Uterus (tissue), 3 donors: ENCODE measurements at regions not wholly inside any gene's neighbourhood (a gene's known extent, or its start where the extent isn't known, plus 50 kb on each side); places are given as distances from the start of the nearest gene placed in this dataset.

Experiments used
- DNase-seq, 2 donors: peaks; one replicate each; pipeline ENCODE4 v3.0.0-alpha.2; 2019 to 2020
- H3K27ac ChIP-seq, 2 donors: fragments of 200-600 bp; sonication (generic); 1 replicate in 1 of 2; 2 replicates in 1 of 2; pipeline ENCODE4 v1.5.1; 2016 to 2018
- H3K27me3 ChIP-seq, 2 donors: fragments of 200-600 bp; sonication (generic); one replicate each; pipeline ENCODE4 v1.5.1; 2018 to 2019; ENCODE audit warnings: control low read depth in 1 of 2
- H3K36me3 ChIP-seq, 2 donors: fragments of 200-600 bp; sonication (generic); one replicate each; pipeline ENCODE4 v1.5.1; 2019; ENCODE audit warnings: control low read depth in 1 of 2
- H3K4me1 ChIP-seq, 2 donors: fragments of 200-600 bp; sonication (generic); one replicate each; pipeline ENCODE4 v1.5.1; 2018 to 2019; ENCODE audit warnings: control low read depth in 1 of 2
- H3K4me3 ChIP-seq, 2 donors: fragments of 200-600 bp; sonication (generic); 1 replicate in 1 of 2; 2 replicates in 1 of 2; pipeline ENCODE4 v1.5.1; 2018 to 2019; ENCODE audit warnings: mild to moderate bottlenecking in 1 of 2
- H3K9me3 ChIP-seq, 2 donors: fragments of 200-600 bp; sonication (generic); one replicate each; pipeline ENCODE4 v1.5.1; 2019; ENCODE audit warnings: control low read depth in 1 of 2
- CTCF ChIP-seq, 4 experiments: fragments of 200-600 bp in 2 of 4; fragments of 450-650 bp in 2 of 4; sonication (generic) in 2 of 4; IDR thresholded peaks; one replicate each; pipeline ENCODE4 v1.5.1; 2016 to 2019; ENCODE audit warnings: antibody characterized with exemption in 4 of 4, mild to moderate bottlenecking in 2 of 4, moderate library complexity in 1 of 4
- POLR2A ChIP-seq, 2 donors: fragments of 450-650 bp; IDR thresholded peaks; one replicate each; pipeline ENCODE4 v1.6.1; 2016; ENCODE audit warnings: antibody characterized with exemption in 2 of 2, mild to moderate bottlenecking in 1 of 2, moderate library complexity in 1 of 2
- intact Hi-C: fragments of 100-400 bp; cut with DNase I; formaldehyde crosslinking; loops from one replicate; pipeline ENCODE4 v1.15.1; 2023; ENCODE audit warnings: low total_unique reads
- donor health status: DM: yes; HTN: yes; CAD: no.

DNA sequence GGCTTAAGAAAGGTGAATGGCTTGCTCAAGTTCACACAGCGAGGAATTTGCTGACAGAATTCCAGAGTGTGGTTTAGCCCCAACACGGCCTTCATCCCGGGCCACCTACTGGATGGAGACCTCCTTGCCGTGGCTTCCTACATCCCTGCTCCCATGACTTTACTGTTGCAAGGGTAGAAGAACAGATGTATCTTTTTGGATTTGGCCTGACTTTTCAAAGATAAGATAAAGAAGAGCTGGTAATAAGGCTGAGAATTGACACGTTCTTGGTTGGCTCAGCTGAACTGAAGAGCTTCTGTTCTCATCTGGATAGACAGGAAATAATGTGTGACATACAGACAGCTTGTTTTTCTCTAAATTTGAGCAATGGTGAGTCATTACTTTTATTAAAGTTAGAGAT is 113.1 kb downstream of the KLF5 start:
- H3K4me3 ChIP-seq, result no peak overlapping the region
- intact Hi-C loops, result no loop called here
- no peak for DNase-seq
- TF ChIP-seq POLR2A (IDR thresholded peaks at IDR 0.05) (no peak), CTCF (IDR thresholded peaks at IDR 0.05) (no peak)
- no peak overlapping the region for H3K27ac ChIP-seq
- no peaks in the 10 kb centered on the region for H3K36me3 ChIP-seq
- no peaks in the 10 kb centered on the region for H3K27me3 ChIP-seq
- H3K4me1 ChIP-seq, result no peaks in the 10 kb centered on the region
- H3K9me3 ChIP-seq, result no peaks in the 10 kb centered on the region

GRCh38 chr13:73171271-73171682 is 112.5 kb downstream of the KLF5 start:
- DNase-seq, result no peak
- intact Hi-C loops, result no loop called here
- no peak overlapping the region for H3K4me3 ChIP-seq
- H3K4me1 ChIP-seq, result no peaks in the 10 kb centered on the region
- H3K9me3 ChIP-seq, result no peaks in the 10 kb centered on the region
- H3K27me3 ChIP-seq, result no peaks in the 10 kb centered on the region
- no peaks in the 10 kb centered on the region for H3K36me3 ChIP-seq
- TF ChIP-seq POLR2A (IDR thresholded peaks at IDR 0.05), result no peak
- TF ChIP-seq CTCF (IDR thresholded peaks at IDR 0.05), result no peak
- H3K27ac ChIP-seq, result no peak overlapping the region

DNA sequence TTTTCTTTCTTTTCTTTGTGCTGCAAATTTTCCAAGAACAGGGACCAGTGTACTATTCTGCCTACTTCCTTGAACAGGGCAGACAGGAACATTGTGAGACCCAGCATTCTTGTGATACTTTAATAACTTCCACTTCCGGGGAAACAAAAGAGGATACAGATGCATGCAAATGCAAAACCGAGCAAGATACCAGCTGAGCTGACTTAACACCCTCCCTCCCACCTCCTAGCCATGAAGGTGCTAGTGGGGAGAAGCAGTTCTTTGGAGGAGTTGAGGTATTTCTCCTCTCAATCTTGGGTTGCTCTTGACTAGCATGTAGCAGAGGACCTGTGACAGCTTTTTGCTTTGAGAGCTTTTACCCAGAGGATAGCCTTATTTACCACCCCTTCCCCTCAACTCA is 111.2 kb downstream of the KLF5 start:
- DNase-seq, result no peak
- TF ChIP-seq CTCF (IDR thresholded peaks at IDR 0.05) (no peak), POLR2A (IDR thresholded peaks at IDR 0.05) (no peak)
- H3K9me3 ChIP-seq, result no peaks in the 10 kb centered on the region
- no peak overlapping the region for H3K27ac ChIP-seq
- no peaks in the 10 kb centered on the region for H3K27me3 ChIP-seq
- H3K36me3 ChIP-seq, result no peaks in the 10 kb centered on the region
- no peak overlapping the region for H3K4me3 ChIP-seq
- H3K4me1 ChIP-seq, result no peaks in the 10 kb centered on the region
- intact Hi-C loops, result no loop called here

DNA sequence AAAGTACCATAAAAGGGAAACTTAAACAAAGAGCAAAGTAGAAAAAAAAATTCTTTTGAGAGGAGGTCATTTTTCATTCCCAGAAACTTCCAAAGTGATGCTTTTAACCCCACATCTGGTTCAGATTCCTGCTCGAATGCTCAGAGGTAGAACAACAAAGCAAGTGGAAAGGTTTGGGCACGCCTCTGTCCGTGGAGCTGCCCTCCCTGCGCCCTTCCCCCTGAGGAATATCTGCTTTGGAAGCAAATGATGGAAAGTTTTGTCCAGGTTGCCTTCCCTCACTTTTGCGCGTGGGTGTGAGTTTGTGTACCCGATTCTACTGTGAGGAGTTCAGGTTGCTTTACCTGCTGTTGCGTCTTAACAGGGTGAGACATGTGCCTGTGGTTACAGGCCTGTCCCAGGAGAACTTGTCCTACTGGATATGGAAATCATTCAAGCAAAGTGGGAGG is 110.2 kb downstream of the KLF5 start:
- Histone ChIP-seq H3K9me3 (no peaks in the 10 kb centered on the region), H3K27me3 (no peaks in the 10 kb centered on the region), H3K4me3 (no peak overlapping the region), H3K4me1 (no peaks in the 10 kb centered on the region), H3K27ac (no peak overlapping the region), H3K36me3 (no peaks in the 10 kb centered on the region)
- DNase-seq, result no peak
- TF ChIP-seq CTCF (IDR thresholded peaks at IDR 0.05) (no peak), POLR2A (IDR thresholded peaks at IDR 0.05) (no peak)
- intact Hi-C loops, result no loop called here

GRCh38 chr13:73168226-73168952 is 109.6 kb downstream of the KLF5 start:
- intact Hi-C loops, result no loop called here
- no peak overlapping the region for H3K4me3 ChIP-seq
- H3K9me3 ChIP-seq, result no peaks in the 10 kb centered on the region
- no peaks in the 10 kb centered on the region for H3K36me3 ChIP-seq
- H3K27ac ChIP-seq, result no peak overlapping the region
- H3K4me1 ChIP-seq, result no peaks in the 10 kb centered on the region
- TF ChIP-seq POLR2A (IDR thresholded peaks at IDR 0.05) (no peak), CTCF (IDR thresholded peaks at IDR 0.05) (no peak)
- no peak for DNase-seq
- H3K27me3 ChIP-seq, result no peaks in the 10 kb centered on the region
